Stomach (tissue), 8 donors: ENCODE measurements at regions not wholly inside any gene's neighbourhood (a gene's known extent, or its start where the extent isn't known, plus 50 kb on each side); places are given as distances from the start of the nearest gene placed in this dataset.

Experiments used
- DNase-seq, 2 donors: peaks; one replicate each; pipeline versions ENCODE4 v3.0.0 to v3.0.0-alpha.2; 2013 to 2019
- H3K27ac ChIP-seq, 5 donors: fragments of 200-600 bp in 4 of 5; sonication (generic) in 4 of 5; one replicate each; pipeline ENCODE4 v1.5.1; 2013 to 2019; ENCODE audit warnings: mild to moderate bottlenecking in 1 of 5, moderate library complexity in 1 of 5
- H3K27me3 ChIP-seq, 3 donors: fragments of 200-600 bp; sonication (generic); one replicate each; pipeline ENCODE4 v1.5.1; 2017 to 2019; ENCODE audit warnings: mixed run types in 1 of 3
- H3K36me3 ChIP-seq, 4 donors: fragments of 200-600 bp; sonication (generic); 1 replicate in 3 of 4; 2 replicates in 1 of 4; pipeline ENCODE4 v1.5.1; 2016 to 2019
- H3K4me1 ChIP-seq, 4 donors: fragments of 200-600 bp; sonication (generic); one replicate each; pipeline ENCODE4 v1.5.1; 2016 to 2019
- H3K4me3 ChIP-seq, 4 donors: fragments of 200-600 bp; sonication (generic) in 3 of 4; one replicate each; pipeline ENCODE4 v1.5.1; 2016 to 2019; ENCODE audit warnings: mild to moderate bottlenecking in 1 of 4
- H3K9me3 ChIP-seq, 4 donors: fragments of 200-600 bp; sonication (generic); one replicate each; pipeline ENCODE4 v1.5.1; 2016 to 2019
- CTCF ChIP-seq, 7 experiments: fragments of 450-650 bp in 4 of 7; fragments of 200-600 bp in 3 of 7; sonication (generic) in 3 of 7; IDR thresholded peaks; one replicate each; pipeline ENCODE4 v1.5.1; 2016 to 2019; ENCODE audit warnings: antibody characterized with exemption in 7 of 7, control low read depth in 2 of 7, mild to moderate bottlenecking in 1 of 7
- EP300 ChIP-seq: sonication (generic); formaldehyde crosslinking; IDR thresholded peaks from one replicate; pipeline ENCODE4 v1.6.1; 2017; ENCODE audit warnings: antibody characterized with exemption
- POLR2A ChIP-seq, 4 donors: fragments of 450-650 bp; IDR thresholded peaks; one replicate each; pipeline ENCODE4 v1.6.1; 2016; ENCODE audit warnings: antibody characterized with exemption in 4 of 4, control low read depth in 2 of 4, mild to moderate bottlenecking in 1 of 4, moderate library complexity in 1 of 4
- POLR2AphosphoS5 ChIP-seq, 3 donors: sonication (generic); formaldehyde crosslinking; IDR thresholded peaks; one replicate each; pipeline ENCODE4 v1.6.1; 2016; ENCODE audit warnings: antibody characterized with exemption in 3 of 3
- WGBS, 5 donors: extraction: QIAGEN DNeasy Blood & Tissue Kit in 3 of 5; methylation state at CpG; one replicate each; pipeline versions ENCODE4 v1.1.5 to v1.1.7; 2013 to 2018; 5-methylcytosine and 5-hydroxymethylcytosine counted together
- intact Hi-C: fragments of 100-400 bp; cut with DNase I; formaldehyde crosslinking; loops from one replicate; pipeline ENCODE4 v1.15.1; 2023; ENCODE audit warnings: low total_unique reads
- donor health status: healthy with polysubstance abuse.
- donor health status: Bipolar disorder and iron deficiency.
- donor health status: healthy.

- Histone ChIP-seq H3K27me3 (no peaks in the 10 kb centered on the region), H3K4me3 (no peak overlapping the region), H3K9me3 (no peaks in the 10 kb centered on the region), H3K27ac (peak overlapping the region in 3 of 5 donors; percentile 3 to 80 (median 13)), H3K4me1 (peaks cover 0 to 29% (median 0%) of the 10 kb centered on the region in 4 donors), H3K36me3 (no peaks in the 10 kb centered on the region)
- WGBS, 5 donors, result 44 to 61% (median 57%) methylated on average over 4 of the region's 4 CpGs
- peak in 1 of 2 donors; percentile 20 for DNase-seq
- intact Hi-C loops, result no loop called here
- TF ChIP-seq EP300, result no peak
- TF ChIP-seq POLR2AphosphoS5 (IDR thresholded peaks at IDR 0.05), result no peak
- TF ChIP-seq POLR2A (IDR thresholded peaks at IDR 0.05), result no peak
- no peak for TF ChIP-seq CTCF (IDR thresholded peaks at IDR 0.05)
These were observed 149.5 kb upstream of the MCTP2 start for GRCh38 chr15:94081829-94082228.

- intact Hi-C loops, result no loop called here
- 80 to 91% (median 84%) methylated on average over 14 of the region's 14 CpGs for WGBS, 5 donors
- no peak overlapping the region for H3K27ac ChIP-seq
These were observed 150.3 kb upstream of the MCTP2 start for GRCh38 chr15:94080989-94081605.

GRCh38 chr15:94080416-94080815, 150.9 kb upstream of the MCTP2 start:
- no peaks in the 10 kb centered on the region for H3K27me3 ChIP-seq
- peak overlapping the region in 2 of 5 donors; percentile 14 to 30 for H3K27ac ChIP-seq
- WGBS, 5 donors, result 24 to 47% (median 37%) methylated on average over 8 of the region's 8 CpGs
- no peak for DNase-seq
- no peaks in the 10 kb centered on the region for H3K9me3 ChIP-seq
- no peak overlapping the region for H3K4me3 ChIP-seq
- intact Hi-C loops, result no loop called here
- H3K4me1 ChIP-seq, result peaks cover 0 to 30% (median 0%) of the 10 kb centered on the region in 4 donors
- no peaks in the 10 kb centered on the region for H3K36me3 ChIP-seq
- TF ChIP-seq CTCF (IDR thresholded peaks at IDR 0.05), result no peak
- no peak for TF ChIP-seq POLR2AphosphoS5 (IDR thresholded peaks at IDR 0.05)
- no peak for TF ChIP-seq EP300
- TF ChIP-seq POLR2A (IDR thresholded peaks at IDR 0.05), result no peak

More at GRCh38 chr15:94080989-94081605, 150.3 kb upstream of the MCTP2 start:
- peaks cover 0 to 27% (median 0%) of the 10 kb centered on the region in 4 donors for H3K4me1 ChIP-seq
- no peak for DNase-seq
- H3K4me3 ChIP-seq, result no peak overlapping the region
- no peaks in the 10 kb centered on the region for H3K36me3 ChIP-seq
- no peaks in the 10 kb centered on the region for H3K27me3 ChIP-seq
- no peaks in the 10 kb centered on the region for H3K9me3 ChIP-seq
- no peak for TF ChIP-seq EP300

GRCh38 chr15:94079968-94080367, 151.4 kb upstream of the MCTP2 start:
- TF ChIP-seq CTCF (IDR thresholded peaks at IDR 0.05) (no peak), EP300 (no peak), POLR2AphosphoS5 (IDR thresholded peaks at IDR 0.05) (no peak)
- DNase-seq, result no peak
- Histone ChIP-seq H3K27me3 (no peaks in the 10 kb centered on the region), H3K4me3 (no peak overlapping the region), H3K4me1 (peaks cover 0 to 34% (median 0%) of the 10 kb centered on the region in 4 donors), H3K36me3 (no peaks in the 10 kb centered on the region), H3K9me3 (no peaks in the 10 kb centered on the region), H3K27ac (peak overlapping the region in 1 of 5 donors; percentile 30)
- WGBS, 5 donors, result 89 to 92% (median 91%) methylated on average over 4 of the region's 4 CpGs
- intact Hi-C loops, result no loop called here

GRCh38 chr15:94079459-94079858, 151.9 kb upstream of the MCTP2 start:
- H3K36me3 ChIP-seq, result no peaks in the 10 kb centered on the region
- TF ChIP-seq CTCF (IDR thresholded peaks at IDR 0.05) (no peak), POLR2AphosphoS5 (IDR thresholded peaks at IDR 0.05) (no peak), POLR2A (IDR thresholded peaks at IDR 0.05) (no peak), EP300 (no peak)
- intact Hi-C loops, result no loop called here
- WGBS, 5 donors, result 73 to 88% (median 82%) methylated on average over 4 of the region's 4 CpGs
- H3K27ac ChIP-seq, result no peak overlapping the region
- DNase-seq, result no peak
- H3K27me3 ChIP-seq, result no peaks in the 10 kb centered on the region
- peaks cover 0 to 35% (median 0%) of the 10 kb centered on the region in 4 donors for H3K4me1 ChIP-seq
- H3K9me3 ChIP-seq, result no peaks in the 10 kb centered on the region
- H3K4me3 ChIP-seq, result no peak overlapping the region
